GM19372 (cell line): ENCODE measurements at regions not wholly inside any gene's neighbourhood (a gene's known extent, or its start where the extent isn't known, plus 50 kb on each side); places are given as distances from the start of the nearest gene placed in this dataset.

Experiments used
- ATAC-seq: cut with Tn5 transposase; IDR thresholded peaks from one replicate; pipeline ENCODE4 v1.9.1; 2021; ENCODE audit warnings: mild to moderate bottlenecking, low read depth, moderate library complexity; ENCODE audit not compliant: unreplicated experiment

DNA sequence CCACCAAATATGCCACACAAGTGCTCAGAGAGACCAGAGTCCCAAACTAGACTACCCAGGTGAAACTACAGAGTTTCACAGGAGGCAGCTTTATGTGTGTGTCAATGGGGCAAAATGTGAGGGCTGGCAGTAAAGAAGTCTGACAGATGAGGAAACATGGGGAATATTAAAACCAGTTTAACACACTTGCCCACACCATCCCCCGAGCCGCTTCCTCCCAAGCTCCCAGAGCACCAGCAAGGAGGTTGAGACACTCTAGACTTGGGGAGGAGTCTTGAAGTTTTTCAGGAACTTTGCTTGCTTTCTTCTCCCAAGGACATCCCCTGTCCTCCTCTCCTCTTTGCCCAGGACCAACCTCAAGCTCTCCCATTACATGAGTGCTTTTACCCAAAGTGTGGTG, 94.7 kb upstream of the SPRY1 start:
- ATAC-seq = no peak

DNA sequence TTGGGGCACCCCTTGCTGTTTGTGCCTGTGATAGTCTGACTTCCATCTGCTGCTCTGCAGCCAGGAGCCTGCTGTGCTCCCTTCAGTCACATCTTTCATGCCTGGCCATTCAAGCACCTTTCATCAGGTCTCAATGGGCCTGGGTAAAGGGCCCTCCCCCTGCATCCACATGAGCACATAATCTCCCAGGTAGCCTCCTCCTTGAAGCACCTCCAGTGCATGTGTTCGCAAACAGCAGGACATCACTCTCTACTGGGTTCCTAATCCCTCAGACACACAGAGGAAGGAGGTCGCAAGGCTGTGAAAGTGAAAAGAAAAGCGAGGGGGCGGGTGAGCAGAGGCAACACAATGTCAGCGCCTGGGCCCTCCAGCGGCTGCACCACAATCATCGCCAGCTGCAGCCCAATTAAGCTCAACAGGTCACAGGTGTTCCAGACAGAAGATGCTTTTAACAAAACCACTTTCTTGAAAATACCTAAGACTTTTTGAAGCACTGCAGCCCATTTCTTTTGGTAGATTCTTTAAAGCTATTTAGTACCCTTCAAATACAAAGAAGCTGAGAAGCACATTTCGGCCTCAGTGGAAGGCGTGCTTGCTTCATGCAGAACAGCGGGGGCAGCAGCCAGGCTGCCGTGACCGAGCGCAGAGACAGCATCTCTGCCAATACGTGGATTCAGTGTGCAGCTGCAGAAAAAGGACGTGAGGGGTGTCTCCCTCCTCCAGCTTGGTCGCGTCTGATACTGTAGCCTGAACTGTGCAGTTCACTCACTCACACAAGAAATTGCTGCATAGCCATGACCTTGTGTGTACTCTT, 92.2 kb upstream of the SPRY1 start:
- ATAC-seq = no peak

GRCh38 chr4:123305736-123306135, 90.9 kb upstream of the SPRY1 start:
- ATAC-seq = no peak

- no peak for ATAC-seq
These were observed 89.8 kb upstream of the SPRY1 start for GRCh38 chr4:123306769-123307168.

DNA sequence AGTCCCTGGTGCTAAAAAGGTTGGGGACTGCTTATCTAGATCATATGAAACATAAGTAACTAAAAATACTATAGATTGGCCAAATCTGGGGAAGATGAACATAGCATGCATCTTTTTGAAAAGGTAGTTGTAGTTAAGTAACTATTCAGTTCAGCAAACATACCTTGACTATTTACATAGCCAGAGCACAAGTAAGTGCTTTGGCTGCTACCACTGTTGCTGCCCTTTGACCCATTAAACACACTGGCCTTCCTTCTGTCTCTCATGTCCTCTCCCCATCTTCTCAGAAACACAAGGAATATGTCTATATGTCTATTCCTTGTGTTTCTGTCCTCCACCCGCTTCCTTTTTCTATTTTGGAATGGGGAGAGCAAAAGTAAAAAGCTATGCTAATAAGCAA, 87.9 kb upstream of the SPRY1 start:
- no peak for ATAC-seq

- ATAC-seq = no peak
These were observed 84.5 kb upstream of the SPRY1 start for GRCh38 chr4:123312116-123312515.

GRCh38 chr4:123312951-123313592, 83.5 kb upstream of the SPRY1 start:
- ATAC-seq = no peak

- no peak for ATAC-seq
These were observed 81.0 kb upstream of the SPRY1 start for GRCh38 chr4:123315617-123316016.

GRCh38 chr4:123317211-123317610, 79.4 kb upstream of the SPRY1 start:
- ATAC-seq = no peak

DNA sequence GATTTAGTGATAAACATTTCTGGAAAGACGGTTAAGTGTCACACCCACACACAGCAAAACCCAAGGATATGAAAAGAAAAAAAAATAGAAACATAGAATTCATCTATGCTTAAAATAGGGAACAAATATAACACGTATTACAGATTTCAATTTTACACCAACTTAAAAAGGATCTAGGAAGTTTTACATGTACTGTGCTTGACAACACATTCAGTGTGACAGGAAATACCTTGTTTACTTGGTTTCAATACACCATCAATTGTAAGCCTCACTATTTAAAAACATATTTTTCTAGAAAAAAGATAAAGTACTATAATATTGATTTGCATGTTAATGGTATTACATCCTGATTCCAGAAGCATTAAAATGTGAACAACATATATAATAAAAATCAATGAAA, 77.0 kb upstream of the SPRY1 start:
- ATAC-seq = no peak

- no peak for ATAC-seq
These were observed 72.6 kb upstream of the SPRY1 start for GRCh38 chr4:123323998-123324397.

DNA sequence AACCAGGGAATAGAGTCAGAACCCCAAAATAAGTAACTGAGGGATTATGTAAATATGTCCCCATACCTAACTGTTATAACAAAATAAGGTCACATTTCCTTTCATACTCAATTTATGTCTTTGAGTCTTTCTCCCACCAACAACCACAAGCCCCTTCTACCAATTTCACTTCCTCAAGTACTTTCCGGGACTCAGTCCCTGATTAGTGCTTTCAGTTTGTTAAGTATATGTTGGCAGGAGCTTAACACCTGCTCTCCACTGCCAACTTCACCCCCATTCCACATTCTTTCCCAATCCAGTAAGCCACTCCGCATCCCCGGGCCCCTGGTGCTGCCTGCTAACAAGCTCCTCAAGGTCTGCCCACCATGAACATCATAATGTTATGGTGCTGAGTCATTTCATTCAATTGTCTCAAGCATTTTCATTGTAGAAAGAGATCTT, 71.3 kb upstream of the SPRY1 start:
- ATAC-seq = peak; percentile 99

- ATAC-seq = no peak
These were observed 69.2 kb upstream of the SPRY1 start for GRCh38 chr4:123327346-123327745.

GRCh38 chr4:123327846-123328429, 68.7 kb upstream of the SPRY1 start:
- no peak for ATAC-seq

DNA sequence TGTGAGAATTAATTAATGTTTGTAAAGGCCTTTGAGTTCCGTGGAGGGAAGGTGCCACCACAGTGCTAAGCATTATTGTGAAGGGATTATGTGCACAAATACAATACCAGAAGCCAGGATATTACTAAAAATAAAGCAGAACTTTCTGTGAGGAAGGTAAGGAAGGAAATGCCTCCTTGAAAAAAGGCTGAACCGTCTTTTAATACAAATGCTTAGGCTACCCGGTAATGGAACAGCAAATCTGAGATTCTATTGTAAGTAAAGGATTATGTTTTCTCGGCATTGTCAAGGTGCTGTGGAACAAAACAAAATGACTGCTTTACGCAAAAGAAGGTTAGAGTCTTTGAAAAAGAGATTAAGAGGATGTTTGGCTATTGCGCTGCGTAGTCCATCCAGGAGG, 57.9 kb upstream of the SPRY1 start:
- ATAC-seq = no peak

DNA sequence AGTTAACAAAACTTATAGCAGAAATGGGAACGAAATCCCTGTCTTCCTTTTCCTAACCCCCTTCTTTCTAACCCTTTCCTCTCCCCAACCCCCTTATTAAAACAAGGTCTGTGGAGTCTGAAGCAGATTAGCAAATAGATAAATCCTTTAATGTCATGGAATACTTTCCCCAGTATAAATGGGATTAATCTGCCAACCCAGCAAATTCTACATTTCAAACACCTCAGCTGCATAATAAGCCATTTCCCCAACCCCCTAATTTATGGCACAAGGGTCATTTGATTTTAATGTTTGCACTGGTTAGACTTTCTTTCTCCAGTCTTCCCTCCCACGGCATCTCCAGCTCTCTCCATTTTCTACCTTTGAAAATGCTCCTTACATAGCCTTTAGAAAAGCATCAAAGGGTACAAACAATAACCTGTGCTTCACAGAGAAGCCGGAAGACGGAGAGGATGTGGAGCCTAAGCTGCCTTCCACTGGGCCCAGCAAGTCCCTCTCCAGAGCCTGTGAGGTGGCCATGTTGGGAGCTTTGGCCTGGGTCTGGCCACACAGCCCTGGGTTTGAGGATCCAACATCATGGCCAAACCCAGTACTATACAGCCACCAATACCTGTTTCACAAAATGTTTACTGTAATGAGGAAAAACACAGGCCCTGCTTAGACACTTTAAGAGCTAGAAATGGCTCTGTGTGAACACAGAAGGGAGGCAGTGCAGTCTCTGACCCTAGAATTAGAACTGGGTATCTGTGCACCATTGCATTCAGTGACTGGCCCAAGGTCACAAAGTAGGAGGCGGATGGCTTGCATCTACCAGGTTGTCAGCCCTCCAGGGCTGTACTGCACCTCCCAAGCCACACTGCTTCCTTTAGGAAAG, 56.9 kb upstream of the SPRY1 start:
- no peak for ATAC-seq

- ATAC-seq = no peak
These were observed 56.3 kb upstream of the SPRY1 start for GRCh38 chr4:123340381-123340701.

GRCh38 chr4:123342498-123342897, 54.1 kb upstream of the SPRY1 start:
- no peak for ATAC-seq

GRCh38 chr4:123343400-123344041, 53.1 kb upstream of the SPRY1 start:
- ATAC-seq = no peak

DNA sequence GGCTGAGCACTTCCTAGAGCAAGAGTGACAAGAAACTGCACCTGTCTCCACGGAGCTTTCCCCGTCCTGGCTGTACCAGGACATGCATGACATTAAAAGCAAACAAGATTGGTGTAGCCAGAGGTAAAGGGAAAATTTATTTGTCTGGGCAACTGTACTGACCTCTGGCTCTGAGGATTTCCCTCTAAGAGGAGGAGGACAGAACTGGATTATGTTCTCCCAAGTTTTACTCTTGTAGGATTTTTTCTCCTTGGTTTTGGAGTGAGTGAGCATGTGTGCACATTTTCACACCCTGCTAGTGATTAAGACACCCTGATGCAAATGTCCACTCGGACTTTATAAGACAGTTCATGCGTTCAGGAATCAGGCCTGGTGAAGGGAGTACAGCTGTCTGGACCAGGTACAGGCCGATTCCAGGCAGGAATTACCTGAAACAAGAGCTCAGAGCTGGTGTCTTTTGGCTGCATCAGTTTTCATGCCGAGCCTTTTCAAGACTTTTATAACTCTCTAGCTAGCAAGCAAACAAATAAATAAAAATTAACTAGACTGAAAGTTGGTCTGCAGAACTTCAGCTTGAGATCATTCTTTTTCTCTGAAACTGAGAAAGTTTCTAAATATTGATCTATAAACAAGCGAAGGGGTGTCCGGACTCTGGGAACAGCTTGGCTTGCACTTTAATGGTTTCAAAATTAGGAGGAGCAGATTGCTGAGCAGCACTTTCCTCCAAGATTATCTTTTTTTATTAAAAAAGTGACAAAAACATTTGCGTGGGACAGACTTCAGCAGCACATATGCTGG, 51.3 kb upstream of the SPRY1 start:
- ATAC-seq = no peak
